ENCODE measurements at regions not wholly inside any gene's neighbourhood (a gene's known extent, or its start where the extent isn't known, plus 50 kb on each side); places are given as distances from the start of the nearest gene placed in this dataset.

- no peak for TF ChIP-seq EZH2 (IDR thresholded peaks at IDR 0.05; ENCODE audit: low read length, missing control alignments)
- TF ChIP-seq, protein P1, sequence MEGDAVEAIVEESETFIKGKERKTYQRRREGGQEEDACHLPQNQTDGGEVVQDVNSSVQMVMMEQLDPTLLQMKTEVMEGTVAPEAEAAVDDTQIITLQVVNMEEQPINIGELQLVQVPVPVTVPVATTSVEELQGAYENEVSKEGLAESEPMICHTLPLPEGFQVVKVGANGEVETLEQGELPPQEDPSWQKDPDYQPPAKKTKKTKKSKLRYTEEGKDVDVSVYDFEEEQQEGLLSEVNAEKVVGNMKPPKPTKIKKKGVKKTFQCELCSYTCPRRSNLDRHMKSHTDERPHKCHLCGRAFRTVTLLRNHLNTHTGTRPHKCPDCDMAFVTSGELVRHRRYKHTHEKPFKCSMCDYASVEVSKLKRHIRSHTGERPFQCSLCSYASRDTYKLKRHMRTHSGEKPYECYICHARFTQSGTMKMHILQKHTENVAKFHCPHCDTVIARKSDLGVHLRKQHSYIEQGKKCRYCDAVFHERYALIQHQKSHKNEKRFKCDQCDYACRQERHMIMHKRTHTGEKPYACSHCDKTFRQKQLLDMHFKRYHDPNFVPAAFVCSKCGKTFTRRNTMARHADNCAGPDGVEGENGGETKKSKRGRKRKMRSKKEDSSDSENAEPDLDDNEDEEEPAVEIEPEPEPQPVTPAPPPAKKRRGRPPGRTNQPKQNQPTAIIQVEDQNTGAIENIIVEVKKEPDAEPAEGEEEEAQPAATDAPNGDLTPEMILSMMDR (conservative IDR thresholded peaks at IDR 0.05 in 1 of 2, IDR thresholded peaks at IDR 0.05 in 1 of 2; ENCODE audit: low read depth in 1 of 2, low read length in 2 of 2), result no peak
- Histone ChIP-seq H3K36me3 (ENCODE audit: control insufficient read depth, insufficient read depth, low read length) (no peaks in the 10 kb centered on the region), H3K4me3 (replicated peaks in 1 of 4; ENCODE audit: control extremely low read depth in 1 of 4, insufficient read depth in 1 of 4, low read depth in 3 of 4, low read length in 4 of 4) (no peak overlapping the region), H3K79me2 (ENCODE audit: control insufficient read depth, insufficient read depth, low read length) (no peaks in the 10 kb centered on the region), H3K27ac (ENCODE audit: insufficient read depth, low read length) (no peak overlapping the region), H3K9me3 (ENCODE audit: control insufficient read depth, insufficient read depth, low read depth, low read length) (no peaks in the 10 kb centered on the region), H3K4me1 (ENCODE audit: control insufficient read depth, extremely low read depth, insufficient read depth, low read length) (no peaks in the 10 kb centered on the region), H3K27me3 (ENCODE audit: control insufficient read depth, insufficient read depth, low read length) (no peaks in the 10 kb centered on the region), H3K9ac (ENCODE audit: insufficient read depth, low read length) (no peak overlapping the region), H3K4me2 (ENCODE audit: extremely low read depth, insufficient read depth, low read length) (no peak overlapping the region), H2AFZ (ENCODE audit: low read length) (no peak overlapping the region), H4K20me1 (ENCODE audit: control insufficient read depth, extremely low read depth, insufficient read depth, low read length) (no peaks in the 10 kb centered on the region)
- DNase-seq (ENCODE audit: low read depth in 2 of 2), result no peak
These were observed 137.2 kb upstream of the CXCR4 start for GRCh38 chr2:136255127-136255526.

DNA sequence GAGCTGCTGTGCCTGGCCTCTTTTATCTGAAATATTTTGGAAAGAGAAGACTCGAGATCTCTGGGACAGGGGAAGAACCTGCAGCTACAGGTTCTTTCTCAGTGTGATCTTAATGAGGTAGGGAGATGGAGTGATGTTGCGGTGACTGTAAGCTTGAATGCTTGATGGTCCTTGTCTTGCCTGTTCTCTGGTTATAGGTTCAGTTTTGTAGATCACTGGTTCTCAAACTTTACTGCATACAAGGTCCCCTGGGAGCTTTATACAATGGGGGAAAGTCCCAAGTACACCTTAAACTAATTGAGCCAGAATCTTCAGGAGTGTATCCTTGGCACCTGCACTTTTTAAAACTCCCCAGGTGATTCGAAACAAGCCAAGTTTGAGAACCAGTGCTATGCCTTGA is 136.7 kb upstream of the CXCR4 start:
- Histone ChIP-seq H3K4me1 (ENCODE audit: control insufficient read depth, extremely low read depth, insufficient read depth, low read length) (no peaks in the 10 kb centered on the region), H3K27me3 (ENCODE audit: control insufficient read depth, insufficient read depth, low read length) (no peaks in the 10 kb centered on the region), H3K4me3 (replicated peaks in 1 of 4; ENCODE audit: control extremely low read depth in 1 of 4, insufficient read depth in 1 of 4, low read depth in 3 of 4, low read length in 4 of 4) (no peak overlapping the region), H3K9ac (ENCODE audit: insufficient read depth, low read length) (no peak overlapping the region), H2AFZ (ENCODE audit: low read length) (no peak overlapping the region), H4K20me1 (ENCODE audit: control insufficient read depth, extremely low read depth, insufficient read depth, low read length) (no peaks in the 10 kb centered on the region), H3K79me2 (ENCODE audit: control insufficient read depth, insufficient read depth, low read length) (no peaks in the 10 kb centered on the region), H3K36me3 (ENCODE audit: control insufficient read depth, insufficient read depth, low read length) (no peaks in the 10 kb centered on the region), H3K9me3 (ENCODE audit: control insufficient read depth, insufficient read depth, low read depth, low read length) (no peaks in the 10 kb centered on the region), H3K4me2 (ENCODE audit: extremely low read depth, insufficient read depth, low read length) (no peak overlapping the region), H3K27ac (ENCODE audit: insufficient read depth, low read length) (no peak overlapping the region)
- DNase-seq (ENCODE audit: low read depth in 2 of 2), result no peak
- TF ChIP-seq, protein P1 (conservative IDR thresholded peaks at IDR 0.05 in 1 of 2, IDR thresholded peaks at IDR 0.05 in 1 of 2; ENCODE audit: low read depth in 1 of 2, low read length in 2 of 2), result no peak
- TF ChIP-seq EZH2 (IDR thresholded peaks at IDR 0.05; ENCODE audit: low read length, missing control alignments), result no peak

DNA sequence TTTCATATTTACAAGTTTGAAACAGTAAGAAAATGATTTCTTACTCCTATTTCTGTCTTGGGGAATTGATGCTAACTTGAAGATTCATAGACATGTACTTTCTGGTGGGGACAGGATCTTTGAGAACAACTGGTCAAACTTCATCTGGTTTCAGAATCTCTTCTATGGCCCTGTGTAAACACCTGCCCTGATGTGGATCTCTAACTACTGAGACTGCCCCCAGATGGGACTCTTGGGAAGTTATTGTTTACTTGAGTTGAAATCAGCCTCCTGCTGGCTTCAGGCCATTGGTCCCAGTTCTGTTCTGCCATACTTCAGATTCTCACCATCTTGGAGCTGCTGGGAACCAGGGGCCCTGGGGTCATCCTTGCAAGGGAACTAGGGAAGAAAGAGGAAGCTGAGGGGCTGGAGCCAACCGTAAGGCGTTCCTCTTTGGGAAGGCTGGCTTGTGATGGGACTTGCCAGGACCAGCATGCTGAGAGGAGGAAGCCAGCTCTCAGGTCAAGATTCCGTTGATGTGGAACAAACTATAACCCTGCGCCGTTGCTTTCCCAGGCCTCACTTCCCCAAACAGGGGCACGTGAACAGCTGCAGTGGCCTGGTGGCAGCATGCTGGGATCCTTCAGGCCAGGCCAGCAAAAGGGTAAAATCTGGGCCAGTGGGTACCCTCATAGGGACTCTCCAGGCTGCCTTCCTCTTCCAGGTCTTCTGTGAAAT is 135.5 kb upstream of the CXCR4 start:
- H4K20me1 ChIP-seq (ENCODE audit: control insufficient read depth, extremely low read depth, insufficient read depth, low read length), result no peaks in the 10 kb centered on the region
- H3K27ac ChIP-seq (ENCODE audit: insufficient read depth, low read length), result no peak overlapping the region
- no peak overlapping the region for H3K4me3 ChIP-seq (replicated peaks in 1 of 4; ENCODE audit: control extremely low read depth in 1 of 4, insufficient read depth in 1 of 4, low read depth in 3 of 4, low read length in 4 of 4)
- no peaks in the 10 kb centered on the region for H3K27me3 ChIP-seq (ENCODE audit: control insufficient read depth, insufficient read depth, low read length)
- H3K79me2 ChIP-seq (ENCODE audit: control insufficient read depth, insufficient read depth, low read length), result no peaks in the 10 kb centered on the region
- no peaks in the 10 kb centered on the region for H3K36me3 ChIP-seq (ENCODE audit: control insufficient read depth, insufficient read depth, low read length)
- H3K4me1 ChIP-seq (ENCODE audit: control insufficient read depth, extremely low read depth, insufficient read depth, low read length), result no peaks in the 10 kb centered on the region
- no peaks in the 10 kb centered on the region for H3K9me3 ChIP-seq (ENCODE audit: control insufficient read depth, insufficient read depth, low read depth, low read length)
- no peak overlapping the region for H3K9ac ChIP-seq (ENCODE audit: insufficient read depth, low read length)
- TF ChIP-seq, protein P1 (conservative IDR thresholded peaks at IDR 0.05 in 1 of 2, IDR thresholded peaks at IDR 0.05 in 1 of 2; ENCODE audit: low read depth in 1 of 2, low read length in 2 of 2), result no peak
- TF ChIP-seq EZH2 (IDR thresholded peaks at IDR 0.05; ENCODE audit: low read length, missing control alignments), result no peak
- no peak for DNase-seq (ENCODE audit: low read depth in 2 of 2)
- H3K4me2 ChIP-seq (ENCODE audit: extremely low read depth, insufficient read depth, low read length), result no peak overlapping the region
- H2AFZ ChIP-seq (ENCODE audit: low read length), result no peak overlapping the region
